IMR-90 (cell line): ENCODE measurements at regions not wholly inside any gene's neighbourhood (a gene's known extent, or its start where the extent isn't known, plus 50 kb on each side); places are given as distances from the start of the nearest gene placed in this dataset.

Experiments
- ATAC-seq: fragments of 200-7000 bp; cut with Tn5 transposase; 2 replicates; pipeline ENCODE4 v1.9.1; 2020; ENCODE audit warnings: low read depth, mild to moderate bottlenecking, moderate library complexity
- BruUV-seq: library from RNA; stranded (reverse); fragments of 400-500 nt; replicated peaks from 2 replicates; lab custom pipeline; 2021; lab: Mats Ljungman, UMichigan
- CTCF ChIA-PET: fragments of 300-600 bp; formaldehyde crosslinking; extraction: SDS; loops from one replicate; lab custom pipeline; 2021; ENCODE audit warnings: antibody characterized with exemption; lab: Yijun Ruan, JAX
- POLR2A ChIA-PET: fragments of 300-600 bp; sonication (Branson Sonifier 250); formaldehyde crosslinking; loops from one replicate; lab custom pipeline; 2022; ENCODE audit warnings: antibody characterized with exemption; ENCODE audit not compliant: unreplicated experiment; lab: Charles Lee
- DNase-seq: peaks from one replicate; pipeline ENCODE4 v3.0.0; 2013
- H2AFZ ChIP-seq: replicated peaks from 2 replicates; pipeline ENCODE3; 2013; ENCODE audit warnings: low read length, mild to moderate bottlenecking; ENCODE audit not compliant: poor library complexity
- H2AK5ac ChIP-seq: 2 replicates; pipeline ENCODE4 v1.6.1; 2013; ENCODE audit warnings: low read depth, low read length, inconsistent platforms
- H2AK9ac ChIP-seq: replicated peaks from 2 replicates; pipeline ENCODE3; 2013; ENCODE audit warnings: mild to moderate bottlenecking, low read depth, low read length, moderate library complexity; ENCODE audit not compliant: poor library complexity
- H2BK120ac ChIP-seq: 2 replicates; pipeline ENCODE4 v1.6.1; 2013; ENCODE audit warnings: low read depth, low read length, inconsistent platforms
- H2BK15ac ChIP-seq: 3 replicates; pipeline ENCODE4 v1.6.1; 2013; ENCODE audit warnings: low read depth, low read length, inconsistent platforms
- H2BK20ac ChIP-seq: 2 replicates; pipeline ENCODE4 v1.6.1; 2013; ENCODE audit warnings: low read depth, mild to moderate bottlenecking, inconsistent platforms, low read length, moderate library complexity
- H2BK5ac ChIP-seq: 2 replicates; pipeline ENCODE4 v1.6.1; 2013; ENCODE audit warnings: mild to moderate bottlenecking, low read depth, low read length, inconsistent platforms; ENCODE audit not compliant: poor library complexity, severe bottlenecking
- H3K14ac ChIP-seq: replicated peaks from 2 replicates; pipeline ENCODE4 v1.6.1; 2013; ENCODE audit warnings: low read depth, low read length, inconsistent platforms
- H3K18ac ChIP-seq: 2 replicates; pipeline ENCODE4 v1.6.1; 2013; ENCODE audit warnings: low read depth, low read length, control low read depth
- H3K23ac ChIP-seq: 2 replicates; pipeline ENCODE4 v1.6.1; 2013; ENCODE audit warnings: low read depth, low read length, inconsistent platforms
- H3K27ac ChIP-seq: 2 replicates; pipeline ENCODE4 v1.5.1; 2013; ENCODE audit warnings: mild to moderate bottlenecking, control low read depth, low read length; ENCODE audit not compliant: insufficient read depth
- H3K27me3 ChIP-seq: 2 replicates; pipeline ENCODE4 v1.6.1; 2013; ENCODE audit warnings: low read length; ENCODE audit not compliant: control insufficient read depth, insufficient read depth
- H3K36me3 ChIP-seq: 2 replicates; pipeline ENCODE4 v1.6.1; 2013; ENCODE audit warnings: low read length, mixed read lengths; ENCODE audit not compliant: control insufficient read depth, insufficient read depth
- H3K4ac ChIP-seq: 2 replicates; pipeline ENCODE4 v1.6.1; 2013; ENCODE audit warnings: low read depth, low read length, inconsistent platforms
- H3K4me1 ChIP-seq: 2 replicates; pipeline ENCODE4 v1.6.1; 2013; ENCODE audit warnings: low read length, mixed read lengths; ENCODE audit not compliant: control insufficient read depth, insufficient read depth
- H3K4me2 ChIP-seq: 2 replicates; pipeline ENCODE4 v1.6.1; 2013; ENCODE audit warnings: low read depth, mild to moderate bottlenecking, control low read depth, low read length, moderate library complexity
- H3K4me3 ChIP-seq: 2 replicates; pipeline ENCODE4 v1.5.1; 2013; ENCODE audit warnings: low read depth, mild to moderate bottlenecking, control low read depth, low read length, moderate library complexity; ENCODE audit not compliant: insufficient read depth
- H3K56ac ChIP-seq: 2 replicates; pipeline ENCODE4 v1.6.1; 2013; ENCODE audit warnings: low read length, inconsistent platforms; ENCODE audit not compliant: insufficient read depth; ENCODE audit errors: extremely low read depth
- H3K79me1 ChIP-seq, 2 experiments: 2 replicates each; pipeline ENCODE4 v1.6.1; 2013; ENCODE audit warnings: low read length in 2 of 2, inconsistent platforms in 1 of 2, low read depth in 1 of 2
- H3K9ac ChIP-seq: 2 replicates; pipeline ENCODE4 v1.6.1; 2013; ENCODE audit warnings: low read depth, low read length, control low read depth
- H3K9me1 ChIP-seq: 2 replicates; pipeline ENCODE4 v1.6.1; 2013; ENCODE audit warnings: low read length, inconsistent platforms; ENCODE audit not compliant: insufficient read depth
- H3K9me3 ChIP-seq: 2 replicates; pipeline ENCODE4 v1.6.1; 2013; ENCODE audit warnings: low read length; ENCODE audit not compliant: control insufficient read depth, insufficient read depth
- H4K20me1 ChIP-seq: 2 replicates; pipeline ENCODE4 v1.6.1; 2013; ENCODE audit warnings: low read length, inconsistent platforms; ENCODE audit not compliant: insufficient read depth
- H4K5ac ChIP-seq: 2 replicates; pipeline ENCODE4 v1.6.1; 2013; ENCODE audit warnings: mild to moderate bottlenecking, low read depth, low read length, control low read depth
- H4K8ac ChIP-seq, 2 experiments: 2 replicates each; pipeline ENCODE4 v1.6.1; 2013; ENCODE audit warnings: low read depth in 2 of 2, low read length in 2 of 2, control low read depth in 1 of 2, inconsistent platforms in 1 of 2
- H4K91ac ChIP-seq: 2 replicates; pipeline ENCODE4 v1.6.1; 2013; ENCODE audit warnings: low read depth, low read length, inconsistent platforms; ENCODE audit not compliant: insufficient read depth
- CHD1 ChIP-seq: IDR thresholded peaks from 2 replicates; pipeline ENCODE4 v1.6.1; 2012; ENCODE audit warnings: low read depth, low read length, improper control_type of control experiment
- FOS ChIP-seq: fragments of 150-350 bp; IDR thresholded peaks from 2 replicates; pipeline ENCODE4 v1.6.1; 2016; ENCODE audit warnings: low read depth, low read length
- MAFK ChIP-seq: IDR thresholded peaks from 2 replicates; pipeline ENCODE4 v1.6.1; 2012; ENCODE audit warnings: low read depth, low read length, improper control_type of control experiment
- MXI1 ChIP-seq: IDR thresholded peaks from 2 replicates; pipeline ENCODE4 v1.6.1; 2012; ENCODE audit warnings: low read depth, mild to moderate bottlenecking, low read length, moderate library complexity, borderline replicate concordance
- NFE2L2 ChIP-seq: fragments of 150-350 bp; IDR thresholded peaks from 2 replicates; pipeline ENCODE4 v1.6.1; 2016; ENCODE audit warnings: low read depth, mild to moderate bottlenecking, low read length
- RAD21 ChIP-seq: IDR thresholded peaks from 2 replicates; pipeline ENCODE4 v1.6.1; 2012; ENCODE audit warnings: low read length, improper control_type of control experiment
- RCOR1 ChIP-seq: IDR thresholded peaks from 2 replicates; pipeline ENCODE4 v1.6.1; 2012; ENCODE audit warnings: mild to moderate bottlenecking, low read length, improper control_type of control experiment; ENCODE audit not compliant: insufficient replicate concordance
- RFX5 ChIP-seq: IDR thresholded peaks from 2 replicates; pipeline ENCODE4 v1.8.0; 2012; ENCODE audit warnings: low read depth, mild to moderate bottlenecking, low read length, moderate library complexity
- SMC3 ChIP-seq: fragments of 150-350 bp; IDR thresholded peaks from 2 replicates; pipeline ENCODE4 v1.6.1; 2016; ENCODE audit warnings: low read depth, mild to moderate bottlenecking, antibody characterized with exemption, low read length, moderate library complexity
- WGBS, 2 experiments: methylation state at CpG; one replicate each; pipeline versions ENCODE4 v1.1.5 to v1.1.7; 2013; ENCODE audit warnings: missing lambda C conversion rate in 2 of 2; ENCODE audit not compliant: insufficient read length in 1 of 2; ENCODE audit errors: extremely low coverage in 2 of 2; 5-methylcytosine and 5-hydroxymethylcytosine counted together
- dilution Hi-C: fragments of 300-500 bp; cut with HindIII; formaldehyde crosslinking; loops from one replicate; pipeline ENCODE4 v1.14.3; 2018; ENCODE audit warnings: low sequenced_read_pairs; ENCODE audit not compliant: unreplicated experiment
- in situ Hi-C: fragments of 300-500 bp; cut with MboI; formaldehyde crosslinking; loops from 3 replicates; pipeline ENCODE4 v1.14.3; 2019; ENCODE audit warnings: low sequenced_read_pairs, inconsistent platforms, mixed read lengths
- intact Hi-C: fragments of 100-400 bp; cut with micrococcal nuclease; formaldehyde crosslinking; loops from 2 replicates; pipeline ENCODE4 v1.10.0; 2022
- TF ChIP-seq, protein P1 (sequence below): fragments of 150-350 bp; IDR thresholded peaks from 2 replicates; pipeline ENCODE4 v1.6.1; 2017; ENCODE audit warnings: mild to moderate bottlenecking, antibody characterized with exemption, low read length, low read depth

DNA sequence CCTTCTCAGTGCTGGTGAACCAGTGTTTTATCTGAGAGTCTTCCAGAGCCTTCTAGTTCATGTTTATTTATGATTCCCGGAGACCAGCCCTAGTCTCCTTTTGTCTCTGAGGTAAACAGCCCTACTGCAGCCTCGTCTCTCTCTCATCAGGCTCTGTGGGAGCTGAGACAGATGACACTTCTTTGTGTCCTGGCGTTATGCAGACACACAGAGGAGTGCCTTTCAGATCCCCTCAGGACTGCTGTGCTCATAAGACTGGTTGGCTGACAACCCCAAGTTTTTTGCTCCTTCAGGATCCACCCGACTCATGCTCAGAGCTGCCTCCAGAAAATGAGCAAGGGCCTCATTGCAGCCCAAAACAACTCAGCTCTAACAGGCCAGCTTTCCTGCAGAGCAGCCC is 523.8 kb upstream of the SPHKAP start:
- Histone ChIP-seq H3K79me1 (no peaks in the 10 kb centered on the region), H3K27ac (no peak overlapping the region), H2BK120ac (no peak overlapping the region), H2BK20ac (no peak overlapping the region), H3K23ac (no peak overlapping the region), H3K9me3 (no peaks in the 10 kb centered on the region), H3K14ac (no peak overlapping the region), H3K9me1 (no peaks in the 10 kb centered on the region), H3K36me3 (no peaks in the 10 kb centered on the region), H2BK5ac (no peak overlapping the region), H3K18ac (no peak overlapping the region), H3K4ac (no peak overlapping the region), H2AK9ac (no peak overlapping the region), H2AK5ac (no peak overlapping the region), H4K91ac (no peak overlapping the region), H2AFZ (no peak overlapping the region), H3K27me3 (no peaks in the 10 kb centered on the region), H2BK15ac (no peak overlapping the region), H3K4me2 (no peak overlapping the region), H3K9ac (no peak overlapping the region), H4K20me1 (no peaks in the 10 kb centered on the region), H3K56ac (no peak overlapping the region), H4K5ac (no peak overlapping the region), H3K4me1 (no peaks in the 10 kb centered on the region), H3K4me3 (no peak overlapping the region), H4K8ac (no peak overlapping the region)
- POLR2A ChIA-PET = no interaction called here
- TF ChIP-seq RFX5 (no peak), FOS (no peak), SMC3 (no peak), MAFK (no peak), CHD1 (no peak), NFE2L2 (no peak), MXI1 (no peak), RCOR1 (no peak), RAD21 (no peak)
- TF ChIP-seq, protein P1, sequence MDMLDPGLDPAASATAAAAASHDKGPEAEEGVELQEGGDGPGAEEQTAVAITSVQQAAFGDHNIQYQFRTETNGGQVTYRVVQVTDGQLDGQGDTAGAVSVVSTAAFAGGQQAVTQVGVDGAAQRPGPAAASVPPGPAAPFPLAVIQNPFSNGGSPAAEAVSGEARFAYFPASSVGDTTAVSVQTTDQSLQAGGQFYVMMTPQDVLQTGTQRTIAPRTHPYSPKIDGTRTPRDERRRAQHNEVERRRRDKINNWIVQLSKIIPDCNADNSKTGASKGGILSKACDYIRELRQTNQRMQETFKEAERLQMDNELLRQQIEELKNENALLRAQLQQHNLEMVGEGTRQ = no peak
- WGBS, 2 experiments = 27% methylated on average over 2 of the region's 4 CpGs; no CpG with 5 or more reads in 1 of the 2 experiments
- ATAC-seq (no peak), DNase-seq (no peak)
- dilution Hi-C loops (no loop called here), in situ Hi-C loops (no loop called here), intact Hi-C loops (no loop called here)
- BruUV-seq = no TSS peak
- CTCF ChIA-PET = no interaction called here
